ENCODE measurements at regions not wholly inside any gene's neighbourhood (a gene's known extent, or its start where the extent isn't known, plus 50 kb on each side); places are given as distances from the start of the nearest gene placed in this dataset.
A peak's percentile ranks its signal among the peaks of the same experiment; 100 is the strongest.
"Not testable (repeated sequence)": the region's sequence is repeated elsewhere in the genome, so short reads cannot be mapped to it uniquely, and the experiment has no call there.

- DNase-seq, result no peak
Observed at GRCh38 chr5:124894541-124894940, 148.1 kb upstream of the ZNF608 start.

- DNase-seq, result no peak
Observed at GRCh38 chr5:124895236-124895635, 148.8 kb upstream of the ZNF608 start.

DNA sequence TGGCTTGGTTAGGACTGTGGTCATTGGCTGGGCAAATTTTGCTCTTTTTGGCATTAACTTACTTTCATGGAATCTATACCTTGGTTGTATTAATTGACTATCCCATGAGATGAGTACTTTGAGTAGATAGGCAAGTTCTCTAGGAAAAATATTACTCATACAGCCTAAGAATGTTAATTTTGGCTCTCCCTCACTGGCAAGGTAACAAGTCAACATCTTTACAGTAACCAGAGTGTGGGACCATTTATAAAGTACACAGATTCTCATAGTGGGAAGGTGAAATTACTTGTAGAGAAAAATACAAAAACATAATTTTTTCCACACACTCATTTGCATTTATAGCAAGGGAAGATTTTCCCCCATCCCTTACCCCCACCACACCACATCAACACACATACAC, 154.6 kb upstream of the ZNF608 start:
- DNase-seq, result no peak

DNA sequence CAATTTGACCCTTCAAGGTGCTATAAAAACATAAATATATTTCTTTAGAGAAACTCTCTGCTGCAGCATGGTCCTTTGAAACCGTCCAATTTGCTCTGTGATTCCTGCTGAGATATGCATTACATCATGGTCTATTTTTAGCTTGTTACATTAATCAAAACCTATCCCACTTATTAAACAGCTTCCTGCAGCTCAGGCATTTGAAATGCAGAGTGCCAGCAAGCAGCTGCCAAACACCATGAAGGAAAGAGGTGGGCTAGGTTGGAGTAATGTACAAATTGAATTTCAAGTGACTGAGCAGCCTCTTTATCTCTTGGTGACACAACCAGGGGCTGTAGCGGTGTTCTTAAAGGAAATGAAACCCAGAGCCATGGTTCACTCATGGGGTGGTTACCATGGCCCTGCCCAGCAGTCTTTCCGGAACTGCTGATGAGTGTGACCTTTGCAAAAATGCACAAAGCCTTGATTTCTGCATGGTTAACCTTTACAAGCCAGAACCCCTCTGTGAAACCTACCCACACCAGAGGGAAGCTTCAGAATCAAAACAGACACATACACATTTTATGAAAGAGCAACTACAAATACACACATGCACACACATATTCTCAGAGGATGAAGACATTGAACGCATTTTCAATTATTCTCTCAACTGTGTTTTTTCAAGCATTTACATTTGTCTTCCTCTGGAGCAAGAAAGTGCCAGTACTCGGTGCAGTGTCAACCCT, 155.8 kb upstream of the ZNF608 start:
- DNase-seq, result peak in 5 of 51 donors; percentile 12 to 29 (median 28)

GRCh38 chr5:124905256-124906130, 159.1 kb upstream of the ZNF608 start:
- DNase-seq, result no peak

- peak in 44 of 51 donors; percentile 8 to 92 (median 57) for DNase-seq
Observed at GRCh38 chr5:124906339-124907097, 160.1 kb upstream of the ZNF608 start.

DNA sequence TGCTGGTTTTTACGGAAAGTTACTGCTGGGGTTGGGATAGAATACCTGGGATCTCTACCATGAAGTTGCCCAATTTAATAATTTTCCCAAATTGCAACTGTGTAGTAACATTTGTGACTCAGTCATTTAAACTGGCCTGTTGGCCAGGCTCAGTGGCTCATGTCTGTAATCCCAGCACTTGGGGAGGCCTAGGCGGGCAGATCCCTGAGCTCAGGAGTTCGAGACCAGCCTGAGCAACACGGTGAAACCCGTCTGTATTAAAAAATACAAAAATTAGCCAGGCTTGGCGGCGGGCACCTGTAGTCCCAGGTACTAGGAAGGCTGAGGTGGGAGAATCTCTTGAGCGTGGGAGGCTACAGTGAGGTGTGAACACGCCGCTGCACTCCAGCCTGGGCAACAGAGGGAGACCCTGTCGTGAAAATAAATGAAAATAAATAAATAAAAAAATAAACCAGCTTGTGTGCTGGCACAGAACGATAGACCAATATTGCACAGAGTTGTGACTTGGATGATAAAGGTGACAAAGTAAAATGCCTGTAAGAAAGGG, 160.7 kb upstream of the ZNF608 start:
- no peak for DNase-seq

DNA sequence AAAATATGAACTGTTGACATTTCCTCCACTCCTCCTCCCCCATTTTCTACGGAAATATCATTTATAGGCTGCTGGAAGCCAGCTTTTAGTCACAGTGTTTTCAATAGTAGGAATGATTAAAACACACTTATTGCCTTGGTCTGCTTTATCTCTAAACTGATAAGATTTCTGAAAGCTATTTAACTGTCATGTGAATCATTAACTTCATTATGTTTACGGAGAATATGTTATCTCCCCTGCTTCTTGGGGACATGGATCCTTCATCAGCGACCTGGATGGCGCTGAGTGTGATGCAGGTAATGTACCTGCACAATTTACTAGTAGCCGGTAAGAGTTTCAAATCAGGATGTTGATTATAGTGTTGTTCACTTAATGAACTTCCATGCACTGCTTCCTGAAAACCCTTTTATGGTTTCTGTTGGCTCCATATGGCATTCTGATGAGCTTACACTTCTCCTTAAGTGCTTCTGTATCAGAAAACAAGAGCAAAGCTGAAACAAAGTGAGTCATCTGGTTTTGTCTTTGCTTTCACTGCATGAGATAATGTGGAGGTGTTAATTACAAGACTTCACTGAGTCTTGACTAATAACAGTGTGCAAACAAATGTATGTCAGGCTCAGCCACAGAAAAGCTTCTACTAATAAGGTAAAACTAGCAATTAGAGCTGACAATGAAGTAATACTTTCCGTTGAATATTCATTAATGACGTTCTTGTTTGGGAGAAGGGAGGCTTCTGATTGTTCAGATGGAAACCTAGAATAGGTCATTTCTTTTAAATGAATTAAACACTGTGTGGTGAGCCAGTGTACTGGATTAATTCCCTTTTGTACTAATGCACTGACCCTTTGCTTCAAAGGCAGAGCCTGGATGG, 162.4 kb upstream of the ZNF608 start:
- DNase-seq, result peak in 1 of 51 donors; percentile 22

- no peak for DNase-seq
Observed at GRCh38 chr5:124909734-124910133, 163.3 kb upstream of the ZNF608 start.

DNA sequence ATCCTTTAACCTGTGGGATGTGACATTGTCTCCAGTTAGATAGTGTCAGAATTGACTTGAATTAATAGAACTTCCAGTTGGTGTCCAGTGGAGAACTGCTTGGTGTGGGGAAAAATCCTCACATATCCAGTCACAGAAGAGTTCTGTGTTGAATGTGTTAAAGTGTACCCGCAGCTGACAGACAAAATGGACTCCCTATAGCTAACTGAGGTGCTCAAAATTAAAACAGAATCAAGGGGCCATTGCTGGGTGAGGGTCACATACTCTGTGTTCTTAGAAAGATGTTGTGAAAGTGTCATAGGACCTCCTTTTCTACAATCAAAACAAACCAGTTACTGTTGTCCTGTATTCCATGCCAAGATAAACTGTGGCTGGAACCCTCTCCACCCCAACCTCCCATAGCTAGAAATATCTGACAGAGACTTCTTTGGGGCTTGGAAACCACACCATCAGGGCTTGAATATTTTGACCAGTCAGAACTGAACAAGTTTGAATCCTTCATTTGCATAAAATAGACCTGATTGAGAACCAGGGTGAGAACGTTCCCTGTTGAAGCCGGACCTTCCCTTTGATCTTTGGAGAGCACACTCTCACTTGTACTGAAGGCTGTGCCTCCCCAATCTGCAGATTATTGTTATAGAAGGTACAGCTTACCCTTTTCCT, 164.0 kb upstream of the ZNF608 start:
- no peak for DNase-seq

GRCh38 chr5:124912638-124913328, 166.3 kb upstream of the ZNF608 start:
- DNase-seq, result peak in 11 of 51 donors; percentile 4 to 30 (median 11)

GRCh38 chr5:124913329-124913653, 166.9 kb upstream of the ZNF608 start:
- no peak for DNase-seq

DNA sequence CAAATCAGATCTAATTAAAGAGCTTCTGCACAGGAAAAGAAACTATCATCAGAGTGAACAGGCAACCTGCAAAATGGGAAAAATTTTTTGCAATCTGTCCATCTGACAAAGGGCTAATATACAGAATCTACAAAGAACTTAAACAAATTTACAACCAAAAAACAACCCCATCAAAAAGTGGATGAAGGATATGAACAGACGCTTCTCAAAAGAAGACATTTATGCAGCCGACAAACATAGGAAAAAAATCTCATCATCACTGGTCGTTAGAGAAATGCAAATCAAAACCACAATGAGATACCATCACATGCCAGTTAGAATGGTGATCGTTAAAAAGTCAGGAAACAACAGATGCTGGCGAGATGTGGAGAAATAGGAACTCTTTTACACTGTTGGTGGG, 169.9 kb upstream of the ZNF608 start:
- not testable (repeated sequence) for DNase-seq

GRCh38 chr5:124918618-124919017, 172.2 kb upstream of the ZNF608 start:
- peak in 1 of 51 donors; percentile 19 for DNase-seq

- DNase-seq, result no peak
Observed at GRCh38 chr5:124919076-124919475, 172.6 kb upstream of the ZNF608 start.

- DNase-seq, result peak in 1 of 51 donors; percentile 16
Observed at GRCh38 chr5:124919747-124920525, 173.5 kb upstream of the ZNF608 start.

GRCh38 chr5:124920909-124921666, 174.6 kb upstream of the ZNF608 start:
- DNase-seq, result peak in 2 of 51 donors; percentile 3 to 55

DNA sequence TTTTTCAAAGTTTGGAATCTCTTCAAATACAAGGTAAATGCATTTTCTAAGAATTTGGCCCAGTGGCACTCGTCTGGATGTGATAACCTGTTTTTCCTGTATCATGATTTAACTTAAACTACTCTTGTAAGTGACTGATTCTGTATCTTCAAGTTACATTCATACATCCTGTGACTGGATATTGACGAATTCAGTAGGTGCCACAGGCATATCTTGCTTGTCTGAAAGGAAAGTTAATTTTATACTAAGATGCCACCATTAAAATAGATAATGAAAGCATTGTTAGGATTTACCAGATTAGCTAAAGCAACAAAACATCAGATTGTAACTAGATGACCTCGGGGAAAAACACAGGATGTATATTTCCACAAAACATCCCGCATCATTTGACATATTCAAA, 175.3 kb upstream of the ZNF608 start:
- peak in 1 of 51 donors; percentile 55 for DNase-seq
